Lower leg skin (tissue), 4 donors: ENCODE measurements at regions not wholly inside any gene's neighbourhood (a gene's known extent, or its start where the extent isn't known, plus 50 kb on each side); places are given as distances from the start of the nearest gene placed in this dataset.

Source experiments
- DNase-seq, 2 donors: peaks; one replicate each; pipeline ENCODE4 v3.0.0-alpha.2; 2019; ENCODE audit warnings: low spot score in 2 of 2
- H3K4me3 ChIP-seq: fragments of 200-600 bp; sonication (generic); 2 replicates; pipeline ENCODE4 v1.5.1; 2017; ENCODE audit warnings: mild to moderate bottlenecking, low read depth; ENCODE audit not compliant: poor library complexity, severe bottlenecking
- CTCF ChIP-seq, 3 donors: fragments of 450-650 bp; IDR thresholded peaks; one replicate each; pipeline ENCODE4 v1.5.1; 2016; ENCODE audit warnings: antibody characterized with exemption in 3 of 3, mild to moderate bottlenecking in 3 of 3, moderate library complexity in 2 of 3
- POLR2A ChIP-seq, 2 donors: fragments of 450-650 bp; IDR thresholded peaks; one replicate each; pipeline ENCODE4 v1.6.1; 2016 to 2017; ENCODE audit warnings: antibody characterized with exemption in 2 of 2, mild to moderate bottlenecking in 1 of 2, moderate library complexity in 1 of 2
- WGBS, 2 donors: methylation state at CpG; one replicate each; pipeline ENCODE4 v1.1.5; 2018; 5-methylcytosine and 5-hydroxymethylcytosine counted together
- intact Hi-C: fragments of 100-400 bp; cut with DNase I; formaldehyde crosslinking; loops from one replicate; pipeline ENCODE4 v1.15.0; 2023; ENCODE audit warnings: low total_unique reads

DNA sequence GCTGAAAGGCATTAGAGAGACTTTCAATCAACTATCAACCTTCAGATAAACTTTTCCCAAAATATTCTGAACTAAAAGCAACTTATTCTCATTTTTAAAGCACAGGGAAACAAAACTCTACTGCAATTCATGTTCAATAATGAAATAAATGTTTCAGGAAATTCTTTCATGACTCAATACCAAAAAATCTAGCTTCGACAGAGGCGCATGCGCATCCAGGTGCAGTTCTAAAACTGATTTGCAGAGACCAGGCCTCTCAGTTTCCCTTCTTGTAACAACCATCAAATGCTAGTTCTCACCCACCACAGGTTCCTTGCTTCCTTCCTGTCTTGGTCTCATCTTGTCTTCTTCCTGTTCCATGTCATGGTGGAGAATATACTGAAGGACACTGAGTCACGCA, 55.3 kb upstream of the NRBF2 start:
- no peak for DNase-seq
- intact Hi-C loops = no loop called here
- no peak overlapping the region for H3K4me3 ChIP-seq
- 94 to 95% methylated on average over 4 of the region's 4 CpGs for WGBS, 2 donors
- TF ChIP-seq CTCF (IDR thresholded peaks at IDR 0.05) (no peak), POLR2A (IDR thresholded peaks at IDR 0.05) (no peak)

DNA sequence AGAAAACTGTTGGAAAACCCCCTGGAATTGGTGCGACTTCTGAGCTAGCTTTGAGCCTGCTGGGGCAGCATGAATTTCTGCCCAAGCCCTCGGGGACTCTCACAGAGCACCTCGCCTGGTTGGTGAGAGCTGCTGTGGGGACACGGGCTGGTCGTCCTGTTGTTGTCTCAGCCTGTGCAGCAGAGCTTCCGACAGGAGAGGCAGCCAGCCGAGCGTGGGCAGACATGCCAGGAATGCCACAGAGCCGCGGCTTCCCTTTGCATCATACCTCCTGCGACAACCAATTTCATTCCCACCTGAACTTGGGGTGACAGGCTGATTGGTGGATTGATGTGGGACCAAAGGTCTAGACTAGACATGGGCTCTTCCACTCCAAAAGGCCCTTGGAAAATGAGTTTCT, 60.2 kb upstream of the NRBF2 start:
- TF ChIP-seq POLR2A (IDR thresholded peaks at IDR 0.05) (no peak), CTCF (IDR thresholded peaks at IDR 0.05) (no peak)
- H3K4me3 ChIP-seq = no peak overlapping the region
- intact Hi-C loops = no loop called here

DNA sequence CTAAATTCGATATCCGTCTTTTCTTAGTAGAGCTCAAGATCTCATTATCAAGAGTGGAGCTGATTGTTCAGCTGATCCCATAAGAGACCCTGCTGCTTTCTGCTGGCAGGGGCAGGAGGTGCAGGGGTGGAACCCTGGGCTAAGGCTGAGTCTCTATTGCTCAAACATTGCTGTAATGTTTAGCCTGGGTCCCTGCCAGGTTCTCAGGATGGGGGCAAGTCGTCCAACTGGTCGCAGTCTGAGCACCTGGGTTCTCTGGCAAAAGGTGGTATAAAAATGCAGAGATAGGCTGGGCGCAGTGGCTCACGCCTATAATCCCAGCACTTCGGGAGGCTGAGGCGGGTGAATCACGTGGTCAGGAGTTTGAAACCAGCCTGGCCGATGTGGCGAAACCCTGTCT, 62.0 kb upstream of the NRBF2 start:
- WGBS, 2 donors = 72 to 85% methylated on average over 11 of the region's 11 CpGs
- no peak overlapping the region for H3K4me3 ChIP-seq
- no peak for TF ChIP-seq CTCF (IDR thresholded peaks at IDR 0.05)
- no peak for TF ChIP-seq POLR2A (IDR thresholded peaks at IDR 0.05)
- DNase-seq = no peak
- intact Hi-C loops = no loop called here

More for the DNA sequence above, 60.2 kb upstream of the NRBF2 start:
- no peak for DNase-seq
- WGBS, 2 donors = 56 to 68% methylated on average over 11 of the region's 11 CpGs

DNA sequence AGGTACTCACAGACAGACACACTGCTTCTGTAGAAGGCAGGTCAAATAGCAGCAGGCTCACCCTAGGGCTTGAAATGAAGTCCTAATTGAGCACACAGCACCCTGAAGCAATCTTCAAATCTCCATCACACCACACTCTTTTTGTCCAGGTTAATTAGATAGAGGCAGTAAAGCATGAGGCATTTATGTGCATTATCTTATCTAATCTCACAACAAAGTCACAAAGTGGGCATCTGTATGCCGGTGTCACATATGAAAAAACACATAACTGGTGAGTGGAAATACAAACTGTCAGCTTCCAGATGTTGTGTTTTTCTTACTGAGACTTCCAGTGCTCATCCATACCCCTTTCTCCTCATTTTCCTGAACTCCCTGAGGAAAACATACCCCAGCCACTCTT, 63.8 kb upstream of the NRBF2 start:
- intact Hi-C loops = no loop called here
- no peak overlapping the region for H3K4me3 ChIP-seq
- TF ChIP-seq POLR2A (IDR thresholded peaks at IDR 0.05) = no peak
- TF ChIP-seq CTCF (IDR thresholded peaks at IDR 0.05) = no peak
- no peak for DNase-seq
- WGBS, 2 donors = 79 to 92% methylated on average over 1 of the region's 1 CpG

GRCh38 chr10:63068246-63068645, 64.9 kb upstream of the NRBF2 start:
- WGBS, 2 donors = 81% methylated on average over 7 of the region's 7 CpGs
- TF ChIP-seq CTCF (IDR thresholded peaks at IDR 0.05) = no peak
- no peak for TF ChIP-seq POLR2A (IDR thresholded peaks at IDR 0.05)
- intact Hi-C loops = no loop called here
- no peak for DNase-seq
- H3K4me3 ChIP-seq = no peak overlapping the region

DNA sequence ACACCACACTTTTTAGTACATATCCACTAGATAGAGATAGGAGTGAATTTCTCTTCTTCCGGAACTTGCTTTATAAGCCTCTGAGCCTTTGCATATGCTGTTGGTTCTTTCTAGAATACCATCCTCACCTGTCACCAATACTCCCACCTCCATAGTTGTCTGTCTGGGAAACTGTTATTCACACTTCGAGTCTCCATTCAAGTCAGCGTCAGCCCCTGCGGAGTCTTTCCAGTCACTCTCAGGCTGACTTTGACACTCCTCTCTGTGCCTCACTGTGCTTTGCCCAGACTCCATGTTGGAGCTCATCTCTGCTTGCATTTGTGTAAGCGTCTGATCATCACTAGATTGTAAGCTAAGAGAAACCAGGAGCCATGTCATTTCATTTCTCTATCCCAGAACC, 66.5 kb upstream of the NRBF2 start:
- no peak for DNase-seq
- 93 to 96% methylated on average over 5 of the region's 5 CpGs for WGBS, 2 donors
- intact Hi-C loops = no loop called here
- H3K4me3 ChIP-seq = no peak overlapping the region
- no peak for TF ChIP-seq CTCF (IDR thresholded peaks at IDR 0.05)
- no peak for TF ChIP-seq POLR2A (IDR thresholded peaks at IDR 0.05)
